ENCODE measurements at regions not wholly inside any gene's neighbourhood (a gene's known extent, or its start where the extent isn't known, plus 50 kb on each side); places are given as distances from the start of the nearest gene placed in this dataset.

DNA sequence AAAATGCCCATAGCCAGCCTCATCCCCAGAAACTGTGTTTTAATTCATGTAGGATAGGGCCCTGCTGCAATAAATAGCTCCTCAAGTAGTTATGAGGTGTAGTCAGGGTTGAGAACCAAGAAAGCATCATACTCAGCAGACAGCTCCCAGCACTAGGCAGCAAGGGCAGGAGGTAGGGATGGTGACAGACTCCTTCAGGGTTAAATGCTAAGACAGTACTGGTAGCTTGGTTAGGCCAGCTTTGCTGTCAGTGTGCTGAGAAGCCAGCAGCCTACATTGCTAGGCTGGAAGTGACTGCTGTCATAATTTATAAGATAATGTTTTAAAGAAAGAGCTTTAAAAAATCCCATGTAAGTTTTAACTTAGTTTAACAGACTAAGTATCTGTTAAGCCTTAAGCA is 113.9 kb upstream of the IMMP2L start:
- TF ChIP-seq, protein P1, sequence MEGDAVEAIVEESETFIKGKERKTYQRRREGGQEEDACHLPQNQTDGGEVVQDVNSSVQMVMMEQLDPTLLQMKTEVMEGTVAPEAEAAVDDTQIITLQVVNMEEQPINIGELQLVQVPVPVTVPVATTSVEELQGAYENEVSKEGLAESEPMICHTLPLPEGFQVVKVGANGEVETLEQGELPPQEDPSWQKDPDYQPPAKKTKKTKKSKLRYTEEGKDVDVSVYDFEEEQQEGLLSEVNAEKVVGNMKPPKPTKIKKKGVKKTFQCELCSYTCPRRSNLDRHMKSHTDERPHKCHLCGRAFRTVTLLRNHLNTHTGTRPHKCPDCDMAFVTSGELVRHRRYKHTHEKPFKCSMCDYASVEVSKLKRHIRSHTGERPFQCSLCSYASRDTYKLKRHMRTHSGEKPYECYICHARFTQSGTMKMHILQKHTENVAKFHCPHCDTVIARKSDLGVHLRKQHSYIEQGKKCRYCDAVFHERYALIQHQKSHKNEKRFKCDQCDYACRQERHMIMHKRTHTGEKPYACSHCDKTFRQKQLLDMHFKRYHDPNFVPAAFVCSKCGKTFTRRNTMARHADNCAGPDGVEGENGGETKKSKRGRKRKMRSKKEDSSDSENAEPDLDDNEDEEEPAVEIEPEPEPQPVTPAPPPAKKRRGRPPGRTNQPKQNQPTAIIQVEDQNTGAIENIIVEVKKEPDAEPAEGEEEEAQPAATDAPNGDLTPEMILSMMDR (IDR thresholded peaks at IDR 0.05) = no peak
- Mint-ChIP-seq H3K27ac (no peak overlapping the region), H3K4me3 (no peak overlapping the region), H3K9me3 (no peaks in the 10 kb centered on the region), H3K27me3 (peaks cover 15% of the 10 kb centered on the region), H3K36me3 (ENCODE audit: low read depth) (no peaks in the 10 kb centered on the region), H3K4me1 (ENCODE audit: low read depth) (no peaks in the 10 kb centered on the region)
- DNase-seq (no peak), ATAC-seq (no peak)
- POLR2A ChIA-PET = no interaction called here
- intact Hi-C loops (cut with micrococcal nuclease) = no loop called here
- CTCF ChIA-PET = no interaction called here

GRCh38 chr7:111672901-111673300 is 110.6 kb upstream of the IMMP2L start:
- Mint-ChIP-seq H3K36me3 (ENCODE audit: low read depth) (no peaks in the 10 kb centered on the region), H3K27me3 (peaks cover 15% of the 10 kb centered on the region), H3K4me1 (ENCODE audit: low read depth) (no peaks in the 10 kb centered on the region), H3K4me3 (no peak overlapping the region), H3K27ac (no peak overlapping the region), H3K9me3 (no peaks in the 10 kb centered on the region)
- intact Hi-C loops (cut with micrococcal nuclease) = no loop called here
- TF ChIP-seq, protein P1 (IDR thresholded peaks at IDR 0.05) = no peak
- ATAC-seq (no peak), DNase-seq (no peak)
- CTCF ChIA-PET = no interaction called here
- POLR2A ChIA-PET = no interaction called here

GRCh38 chr7:111671927-111672326 is 109.6 kb upstream of the IMMP2L start:
- peaks cover 15% of the 10 kb centered on the region for H3K27me3 Mint-ChIP-seq
- H3K27ac Mint-ChIP-seq = no peak overlapping the region
- intact Hi-C loops (cut with micrococcal nuclease) = no loop called here
- no peak overlapping the region for H3K4me3 Mint-ChIP-seq
- TF ChIP-seq, protein P1 (IDR thresholded peaks at IDR 0.05) = no peak
- no peaks in the 10 kb centered on the region for H3K9me3 Mint-ChIP-seq
- no peak for ATAC-seq
- CTCF ChIA-PET = no interaction called here
- H3K36me3 Mint-ChIP-seq (ENCODE audit: low read depth) = no peaks in the 10 kb centered on the region
- POLR2A ChIA-PET = no interaction called here
- no peak for DNase-seq
- no peaks in the 10 kb centered on the region for H3K4me1 Mint-ChIP-seq (ENCODE audit: low read depth)

DNA sequence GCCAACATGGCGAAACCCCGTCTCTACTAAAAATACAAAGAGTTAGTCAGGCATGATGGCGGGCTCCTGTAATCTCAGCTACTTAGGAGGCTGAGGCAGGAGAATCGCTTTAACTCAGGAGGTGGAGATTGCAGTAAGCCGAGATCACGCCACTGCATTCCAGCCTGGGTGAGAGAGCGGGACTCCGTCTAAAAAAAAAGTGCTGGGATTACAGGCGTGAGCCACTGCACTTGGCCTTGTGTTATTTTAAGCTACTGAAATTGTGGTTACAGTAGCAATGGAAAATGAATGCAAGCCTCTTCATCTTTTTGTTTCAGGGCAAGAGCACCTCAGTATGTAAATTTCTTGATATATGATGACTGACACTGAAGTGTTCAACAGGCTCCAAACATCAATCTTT is 106.4 kb upstream of the IMMP2L start:
- TF ChIP-seq, protein P1 (IDR thresholded peaks at IDR 0.05) = no peak
- POLR2A ChIA-PET = no interaction called here
- H3K27ac Mint-ChIP-seq = no peak overlapping the region
- CTCF ChIA-PET = no interaction called here
- DNase-seq = no peak
- no peaks in the 10 kb centered on the region for H3K36me3 Mint-ChIP-seq (ENCODE audit: low read depth)
- ATAC-seq = no peak
- peaks cover 7% of the 10 kb centered on the region for H3K27me3 Mint-ChIP-seq
- no peaks in the 10 kb centered on the region for H3K4me1 Mint-ChIP-seq (ENCODE audit: low read depth)
- H3K4me3 Mint-ChIP-seq = no peak overlapping the region
- intact Hi-C loops (cut with micrococcal nuclease) = no loop called here
- H3K9me3 Mint-ChIP-seq = no peaks in the 10 kb centered on the region

DNA sequence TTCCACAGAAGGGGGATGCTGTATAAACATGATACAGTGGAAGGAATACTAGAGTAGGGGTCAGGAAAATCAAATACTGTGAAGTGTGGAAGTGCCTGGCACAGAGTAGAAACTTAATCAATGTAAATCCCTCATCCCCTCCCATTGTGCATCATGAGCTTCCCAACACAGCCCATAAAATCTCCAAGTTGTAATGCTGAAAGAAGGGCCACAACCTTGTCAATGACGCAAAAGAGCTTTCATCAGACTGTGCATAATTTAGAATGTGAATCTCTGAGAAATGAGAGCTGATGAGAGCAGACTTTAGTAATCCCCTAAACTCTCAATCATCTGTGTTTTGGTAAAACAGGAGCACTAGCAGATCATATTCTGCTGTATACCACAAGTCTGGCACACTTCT is 105.2 kb upstream of the IMMP2L start:
- intact Hi-C loops (cut with micrococcal nuclease) = no loop called here
- Mint-ChIP-seq H3K4me3 (no peak overlapping the region), H3K36me3 (ENCODE audit: low read depth) (no peaks in the 10 kb centered on the region), H3K27ac (no peak overlapping the region), H3K9me3 (no peaks in the 10 kb centered on the region), H3K4me1 (ENCODE audit: low read depth) (no peaks in the 10 kb centered on the region), H3K27me3 (peaks cover 3% of the 10 kb centered on the region)
- TF ChIP-seq, protein P1 (IDR thresholded peaks at IDR 0.05) = no peak
- DNase-seq (no peak), ATAC-seq (no peak)
- ChIA-PET POLR2A (no interaction called here), CTCF (no interaction called here)
